ENCODE measurements at regions not wholly inside any gene's neighbourhood (a gene's known extent, or its start where the extent isn't known, plus 50 kb on each side); places are given as distances from the start of the nearest gene placed in this dataset.
"Not testable (repeated sequence)": the region's sequence is repeated elsewhere in the genome, so short reads cannot be mapped to it uniquely, and the experiment has no call there.

DNA sequence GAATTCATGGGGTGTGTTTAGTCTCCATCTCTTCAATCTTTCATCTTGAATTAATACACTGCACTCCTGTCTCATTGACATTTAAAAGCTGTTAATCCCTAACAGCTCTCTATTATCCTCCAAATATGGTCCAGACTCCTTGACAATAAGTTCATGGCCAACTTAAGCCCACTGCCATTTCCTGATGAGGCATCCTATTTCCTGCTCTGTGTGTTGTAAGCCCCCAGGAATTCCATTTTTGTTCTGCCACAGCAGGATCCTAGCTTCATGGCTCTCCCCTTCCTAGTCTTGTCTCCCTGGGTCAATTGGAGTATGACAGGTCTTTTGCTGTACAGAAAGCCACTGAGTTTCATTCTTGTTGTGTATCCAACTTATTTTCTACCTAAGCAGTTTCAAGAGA, 218.8 kb downstream of the OTUD1 start:
- no peak for DNase-seq
- TF ChIP-seq, protein P1, sequence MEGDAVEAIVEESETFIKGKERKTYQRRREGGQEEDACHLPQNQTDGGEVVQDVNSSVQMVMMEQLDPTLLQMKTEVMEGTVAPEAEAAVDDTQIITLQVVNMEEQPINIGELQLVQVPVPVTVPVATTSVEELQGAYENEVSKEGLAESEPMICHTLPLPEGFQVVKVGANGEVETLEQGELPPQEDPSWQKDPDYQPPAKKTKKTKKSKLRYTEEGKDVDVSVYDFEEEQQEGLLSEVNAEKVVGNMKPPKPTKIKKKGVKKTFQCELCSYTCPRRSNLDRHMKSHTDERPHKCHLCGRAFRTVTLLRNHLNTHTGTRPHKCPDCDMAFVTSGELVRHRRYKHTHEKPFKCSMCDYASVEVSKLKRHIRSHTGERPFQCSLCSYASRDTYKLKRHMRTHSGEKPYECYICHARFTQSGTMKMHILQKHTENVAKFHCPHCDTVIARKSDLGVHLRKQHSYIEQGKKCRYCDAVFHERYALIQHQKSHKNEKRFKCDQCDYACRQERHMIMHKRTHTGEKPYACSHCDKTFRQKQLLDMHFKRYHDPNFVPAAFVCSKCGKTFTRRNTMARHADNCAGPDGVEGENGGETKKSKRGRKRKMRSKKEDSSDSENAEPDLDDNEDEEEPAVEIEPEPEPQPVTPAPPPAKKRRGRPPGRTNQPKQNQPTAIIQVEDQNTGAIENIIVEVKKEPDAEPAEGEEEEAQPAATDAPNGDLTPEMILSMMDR (conservative IDR thresholded peaks at IDR 0.05; ENCODE audit: low read depth, low read length) = no peak
- no peak for TF ChIP-seq EZH2 (IDR thresholded peaks at IDR 0.05; ENCODE audit: low read length, unreplicated experiment)
- no peak for TF ChIP-seq EZH2phosphoT487 (IDR thresholded peaks at IDR 0.05; ENCODE audit: borderline replicate concordance, low read length)
- Histone ChIP-seq H3K4me3 (ENCODE audit: low read length) (no peak overlapping the region), H4K20me1 (ENCODE audit: low read length) (no peaks in the 10 kb centered on the region), H2AFZ (ENCODE audit: low read length) (no peak overlapping the region), H3K27me3 (ENCODE audit: low read length) (no peaks in the 10 kb centered on the region), H3K9ac (ENCODE audit: low read length) (no peak overlapping the region), H3F3A (ENCODE audit: low read length, unreplicated experiment) (no peaks in the 10 kb centered on the region), H3K79me2 (ENCODE audit: low read length) (no peaks in the 10 kb centered on the region), H3K27ac (ENCODE audit: low read length) (no peak overlapping the region), H3K9me2 (replicated peaks; ENCODE audit: low read length) (no peaks in the 10 kb centered on the region), H3K9me3 (ENCODE audit: low read length) (no peaks in the 10 kb centered on the region), H3K4me1 (ENCODE audit: insufficient read depth, low read length) (no peaks in the 10 kb centered on the region), H3K36me3 (ENCODE audit: low read depth, low read length) (no peaks in the 10 kb centered on the region), H3K4me2 (ENCODE audit: low read length) (no peak overlapping the region)
- ChIA-PET POLR2A (ENCODE audit: unreplicated experiment) (no interaction called here), CTCF (no interaction called here)
- BruUV-seq (replicated peaks) = no TSS peak
- intact Hi-C loops (cut with micrococcal nuclease) = no loop called here
- no peak for ATAC-seq

DNA sequence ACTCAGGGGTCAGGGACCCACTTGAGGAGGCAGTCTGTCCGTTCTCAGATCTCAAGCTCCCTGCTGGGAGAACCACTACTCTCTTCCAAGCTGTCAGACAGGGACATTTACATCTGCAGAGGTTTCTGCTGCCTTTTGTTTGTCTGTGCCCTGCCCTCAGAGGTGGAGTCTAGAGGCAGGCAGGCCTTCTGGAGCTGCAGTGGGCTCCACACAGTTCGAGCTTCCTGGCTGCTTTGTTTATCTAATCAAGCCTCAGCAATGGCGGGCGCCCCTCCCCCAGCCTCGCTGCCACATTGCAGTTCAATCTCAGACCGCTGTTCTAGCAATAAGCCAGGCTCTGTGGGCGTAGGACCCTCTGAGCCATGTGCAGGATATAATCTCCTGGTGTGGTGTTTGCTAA, 233.0 kb downstream of the OTUD1 start:
- BruUV-seq (replicated peaks) = not testable (repeated sequence)

GRCh38 chr10:23675585-23675984, 236.7 kb downstream of the OTUD1 start:
- Histone ChIP-seq H3K4me2 (ENCODE audit: low read length) (no peak overlapping the region), H3K27me3 (ENCODE audit: low read length) (no peaks in the 10 kb centered on the region), H3F3A (ENCODE audit: low read length, unreplicated experiment) (no peaks in the 10 kb centered on the region), H2AFZ (ENCODE audit: low read length) (no peak overlapping the region), H3K36me3 (ENCODE audit: low read depth, low read length) (no peaks in the 10 kb centered on the region), H3K27ac (ENCODE audit: low read length) (no peak overlapping the region), H3K79me2 (ENCODE audit: low read length) (no peaks in the 10 kb centered on the region), H4K20me1 (ENCODE audit: low read length) (no peaks in the 10 kb centered on the region), H3K4me3 (ENCODE audit: low read length) (no peak overlapping the region), H3K9me2 (replicated peaks; ENCODE audit: low read length) (no peaks in the 10 kb centered on the region), H3K9me3 (ENCODE audit: low read length) (no peaks in the 10 kb centered on the region), H3K4me1 (ENCODE audit: insufficient read depth, low read length) (no peaks in the 10 kb centered on the region), H3K9ac (ENCODE audit: low read length) (no peak overlapping the region)
- CTCF ChIA-PET = no interaction called here
- no peak for DNase-seq
- no peak for ATAC-seq
- intact Hi-C loops (cut with micrococcal nuclease) = no loop called here
- BruUV-seq (replicated peaks) = no TSS peak
- TF ChIP-seq, protein P1 (conservative IDR thresholded peaks at IDR 0.05; ENCODE audit: low read depth, low read length) = no peak
- TF ChIP-seq EZH2phosphoT487 (IDR thresholded peaks at IDR 0.05; ENCODE audit: borderline replicate concordance, low read length) (no peak), EZH2 (IDR thresholded peaks at IDR 0.05; ENCODE audit: low read length, unreplicated experiment) (no peak)
- POLR2A ChIA-PET (ENCODE audit: unreplicated experiment) = no interaction called here

More for the DNA sequence above, 233.0 kb downstream of the OTUD1 start:
- intact Hi-C loops (cut with micrococcal nuclease); H4K20me1 ChIP-seq (ENCODE audit: low read length); H3K9me3 ChIP-seq (ENCODE audit: low read length); H3K9ac ChIP-seq (ENCODE audit: low read length); H3K36me3 ChIP-seq (ENCODE audit: low read depth, low read length); H3K27ac ChIP-seq (ENCODE audit: low read length); CTCF ChIA-PET; H2AFZ ChIP-seq (ENCODE audit: low read length); H3K79me2 ChIP-seq (ENCODE audit: low read length); H3K27me3 ChIP-seq (ENCODE audit: low read length); H3F3A ChIP-seq (ENCODE audit: low read length, unreplicated experiment); POLR2A ChIA-PET (ENCODE audit: unreplicated experiment); H3K4me3 ChIP-seq (ENCODE audit: low read length); ATAC-seq; H3K4me2 ChIP-seq (ENCODE audit: low read length); H3K9me2 ChIP-seq (replicated peaks; ENCODE audit: low read length); H3K4me1 ChIP-seq (ENCODE audit: insufficient read depth, low read length); DNase-seq: not testable (repeated sequence)
